PC-9 (cell line): ENCODE measurements at regions not wholly inside any gene's neighbourhood (a gene's known extent, or its start where the extent isn't known, plus 50 kb on each side); places are given as distances from the start of the nearest gene placed in this dataset.

Source experiments
- EZH2 ChIP-seq: fragments of 200-600 bp; sonication (generic); IDR thresholded peaks from 2 replicates; pipeline ENCODE4 v1.8.0; 2017; ENCODE audit warnings: antibody characterized with exemption, low read depth
- TF ChIP-seq, protein P1 (sequence below): fragments of 200-600 bp; sonication (generic); conservative IDR thresholded peaks from 2 replicates; pipeline ENCODE4 v1.6.1; 2017; ENCODE audit warnings: mixed run types, antibody characterized with exemption, mild to moderate bottlenecking, moderate library complexity

DNA sequence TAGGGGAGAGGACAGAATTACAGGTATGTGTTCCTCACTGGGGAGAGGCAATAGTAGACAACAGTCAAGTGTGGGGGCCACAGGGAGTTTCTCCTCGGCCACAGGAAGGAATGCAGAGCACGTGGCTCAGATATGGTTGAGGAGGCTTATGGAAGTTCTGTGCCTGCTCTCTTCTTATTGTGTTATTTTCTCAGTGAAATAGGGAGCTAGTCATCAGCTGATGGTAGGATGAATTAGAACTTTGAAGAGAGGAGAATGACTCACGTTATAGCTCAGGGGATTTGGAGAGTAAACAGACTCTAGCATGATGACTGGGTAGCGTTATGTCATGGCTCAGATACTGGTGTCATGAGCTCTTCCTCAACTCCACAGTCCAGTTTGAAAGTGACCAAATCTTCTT, 308.3 kb upstream of the IGFBP3 start:
- TF ChIP-seq, protein P1, sequence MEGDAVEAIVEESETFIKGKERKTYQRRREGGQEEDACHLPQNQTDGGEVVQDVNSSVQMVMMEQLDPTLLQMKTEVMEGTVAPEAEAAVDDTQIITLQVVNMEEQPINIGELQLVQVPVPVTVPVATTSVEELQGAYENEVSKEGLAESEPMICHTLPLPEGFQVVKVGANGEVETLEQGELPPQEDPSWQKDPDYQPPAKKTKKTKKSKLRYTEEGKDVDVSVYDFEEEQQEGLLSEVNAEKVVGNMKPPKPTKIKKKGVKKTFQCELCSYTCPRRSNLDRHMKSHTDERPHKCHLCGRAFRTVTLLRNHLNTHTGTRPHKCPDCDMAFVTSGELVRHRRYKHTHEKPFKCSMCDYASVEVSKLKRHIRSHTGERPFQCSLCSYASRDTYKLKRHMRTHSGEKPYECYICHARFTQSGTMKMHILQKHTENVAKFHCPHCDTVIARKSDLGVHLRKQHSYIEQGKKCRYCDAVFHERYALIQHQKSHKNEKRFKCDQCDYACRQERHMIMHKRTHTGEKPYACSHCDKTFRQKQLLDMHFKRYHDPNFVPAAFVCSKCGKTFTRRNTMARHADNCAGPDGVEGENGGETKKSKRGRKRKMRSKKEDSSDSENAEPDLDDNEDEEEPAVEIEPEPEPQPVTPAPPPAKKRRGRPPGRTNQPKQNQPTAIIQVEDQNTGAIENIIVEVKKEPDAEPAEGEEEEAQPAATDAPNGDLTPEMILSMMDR: no peak
- no peak for TF ChIP-seq EZH2
